Esophagus muscularis mucosa (tissue), 4 donors: ENCODE measurements at regions not wholly inside any gene's neighbourhood (a gene's known extent, or its start where the extent isn't known, plus 50 kb on each side); places are given as distances from the start of the nearest gene placed in this dataset.
A peak's percentile ranks its signal among the peaks of the same experiment; 100 is the strongest.

ENCODE experiments used
- DNase-seq: peaks from one replicate; pipeline ENCODE4 v3.0.0-alpha.2; 2017; ENCODE audit errors: extremely low spot score
- H3K27ac ChIP-seq, 4 donors: fragments of 200-600 bp; sonication (generic); replicated peaks in 1 of 4; 1 replicate in 3 of 4; 2 replicates in 1 of 4; pipeline ENCODE4 v1.5.1; 2016 to 2019; ENCODE audit warnings: mild to moderate bottlenecking in 1 of 4
- H3K27me3 ChIP-seq, 4 donors: fragments of 200-600 bp; sonication (generic); one replicate each; pipeline versions ENCODE4 v1.5.1 to v1.6.0; 2016 to 2019
- H3K36me3 ChIP-seq, 4 donors: fragments of 200-600 bp; sonication (generic); one replicate each; pipeline ENCODE4 v1.5.1; 2016 to 2019
- H3K4me1 ChIP-seq, 4 donors: fragments of 200-600 bp; sonication (generic); one replicate each; pipeline ENCODE4 v1.5.1; 2016 to 2019
- H3K4me3 ChIP-seq, 4 donors: fragments of 200-600 bp; sonication (generic); 1 replicate in 2 of 4; 2 replicates in 2 of 4; pipeline ENCODE4 v1.5.1; 2016 to 2019; ENCODE audit warnings: mild to moderate bottlenecking in 4 of 4, moderate library complexity in 1 of 4
- H3K9me3 ChIP-seq, 4 donors: fragments of 200-600 bp; sonication (generic); 1 replicate in 3 of 4; 2 replicates in 1 of 4; pipeline ENCODE4 v1.5.1; 2016 to 2019
- CTCF ChIP-seq, 3 experiments: fragments of 200-600 bp in 2 of 3; fragments of 450-650 bp in 1 of 3; sonication (generic) in 2 of 3; IDR thresholded peaks; one replicate each; pipeline ENCODE4 v1.5.1; 2017 to 2019; ENCODE audit warnings: antibody characterized with exemption in 3 of 3, mild to moderate bottlenecking in 2 of 3, moderate library complexity in 1 of 3
- EP300 ChIP-seq: sonication (generic); formaldehyde crosslinking; IDR thresholded peaks from one replicate; pipeline ENCODE4 v1.6.1; 2017; ENCODE audit warnings: antibody characterized with exemption
- POLR2A ChIP-seq: fragments of 450-650 bp; IDR thresholded peaks from one replicate; pipeline ENCODE4 v1.6.1; 2017; ENCODE audit warnings: antibody characterized with exemption, moderate library complexity, mild to moderate bottlenecking, low read depth
- POLR2AphosphoS5 ChIP-seq, 2 donors: sonication (generic); formaldehyde crosslinking; IDR thresholded peaks; one replicate each; pipeline ENCODE4 v1.6.1; 2017; ENCODE audit warnings: antibody characterized with exemption in 2 of 2
- WGBS: methylation state at CpG from one replicate; pipeline ENCODE4 v1.1.5; 2018; 5-methylcytosine and 5-hydroxymethylcytosine counted together
- intact Hi-C: fragments of 100-400 bp; cut with DNase I; formaldehyde crosslinking; loops from one replicate; pipeline ENCODE4 v1.15.1; 2023

DNA sequence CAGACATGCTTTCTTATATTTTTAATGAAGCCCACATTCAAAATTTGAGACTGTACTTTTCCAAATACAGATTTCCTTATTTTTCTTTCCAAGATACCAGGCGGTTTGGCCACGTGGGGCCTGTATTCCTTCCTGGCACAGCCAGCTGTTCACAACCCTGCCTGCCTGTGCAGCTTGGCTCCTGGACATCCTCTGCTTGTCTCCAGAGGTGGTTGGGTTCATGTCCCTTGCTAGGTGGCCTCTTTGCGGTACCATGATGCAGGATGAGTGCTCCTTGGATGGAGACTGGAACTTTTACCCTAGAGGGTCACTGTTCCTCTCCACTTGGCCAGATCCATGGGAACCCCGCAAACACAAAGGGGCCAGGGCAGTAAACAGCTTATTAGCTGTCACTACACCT, 297.5 kb upstream of the MSX2 start:
- peaks cover 0 to 12% (median 0%) of the 10 kb centered on the region in 4 donors for H3K27me3 ChIP-seq
- no peak overlapping the region for H3K4me3 ChIP-seq
- no peak overlapping the region for H3K27ac ChIP-seq
- TF ChIP-seq POLR2A (no peak), POLR2AphosphoS5 (IDR thresholded peaks at IDR 0.05) (no peak)
- H3K36me3 ChIP-seq: no peaks in the 10 kb centered on the region
- H3K4me1 ChIP-seq: peaks cover 0 to 5% (median 0%) of the 10 kb centered on the region in 4 donors
- 87% methylated on average over 3 of the region's 4 CpGs for WGBS
- DNase-seq: peak; percentile 64
- intact Hi-C loops: no loop called here
- H3K9me3 ChIP-seq: no peaks in the 10 kb centered on the region

DNA sequence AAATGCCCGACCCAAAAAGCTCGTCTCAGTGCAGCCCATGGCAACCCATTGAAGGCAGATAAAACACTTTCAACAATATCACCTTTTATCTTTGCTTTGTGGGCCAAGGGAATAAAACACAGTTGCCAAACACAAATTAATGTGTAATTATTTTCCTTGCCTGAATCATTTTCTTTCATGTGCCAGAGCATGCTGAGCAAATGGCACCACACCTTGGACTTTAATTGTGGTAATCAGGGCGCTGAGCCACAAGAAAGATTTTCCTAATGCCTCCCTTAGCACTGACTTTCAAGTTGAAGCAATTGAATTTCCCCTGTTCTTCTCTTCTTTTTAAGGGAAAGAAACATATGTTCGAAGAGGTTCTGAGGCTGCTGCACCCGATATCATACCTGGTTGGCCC, 297.1 kb upstream of the MSX2 start:
- Histone ChIP-seq H3K4me1 (peaks cover 0 to 5% (median 0%) of the 10 kb centered on the region in 4 donors), H3K4me3 (no peak overlapping the region), H3K9me3 (no peaks in the 10 kb centered on the region), H3K27ac (no peak overlapping the region), H3K27me3 (peaks cover 0 to 16% (median 0%) of the 10 kb centered on the region in 4 donors), H3K36me3 (no peaks in the 10 kb centered on the region)
- no peak for TF ChIP-seq POLR2A
- no peak for TF ChIP-seq CTCF (IDR thresholded peaks at IDR 0.05)
- no peak for TF ChIP-seq POLR2AphosphoS5 (IDR thresholded peaks at IDR 0.05)
- TF ChIP-seq EP300: no peak
- WGBS: 93% methylated on average over 5 of the region's 5 CpGs
- peak; percentile 24 for DNase-seq
- intact Hi-C loops: no loop called here

GRCh38 chr5:174428895-174429294, 295.5 kb upstream of the MSX2 start:
- Histone ChIP-seq H3K4me3 (no peak overlapping the region), H3K4me1 (peaks cover 0 to 5% (median 0%) of the 10 kb centered on the region in 4 donors), H3K9me3 (no peaks in the 10 kb centered on the region), H3K27me3 (peaks cover 0 to 24% (median 0%) of the 10 kb centered on the region in 4 donors), H3K36me3 (no peaks in the 10 kb centered on the region), H3K27ac (no peak overlapping the region)
- WGBS: 76% methylated on average over 6 of the region's 6 CpGs
- TF ChIP-seq POLR2A (no peak), CTCF (IDR thresholded peaks at IDR 0.05) (no peak), POLR2AphosphoS5 (IDR thresholded peaks at IDR 0.05) (no peak), EP300 (no peak)
- peak; percentile 75 for DNase-seq
- intact Hi-C loops: no loop called here

GRCh38 chr5:174430940-174431339, 293.4 kb upstream of the MSX2 start:
- no peak overlapping the region for H3K4me3 ChIP-seq
- 88% methylated on average over 3 of the region's 3 CpGs for WGBS
- no peaks in the 10 kb centered on the region for H3K36me3 ChIP-seq
- peaks cover 0 to 34% (median 0%) of the 10 kb centered on the region in 4 donors for H3K27me3 ChIP-seq
- no peaks in the 10 kb centered on the region for H3K9me3 ChIP-seq
- H3K4me1 ChIP-seq: no peaks in the 10 kb centered on the region
- peak; percentile 57 for DNase-seq
- intact Hi-C loops: no loop called here
- H3K27ac ChIP-seq: no peak overlapping the region
- no peak for TF ChIP-seq POLR2AphosphoS5 (IDR thresholded peaks at IDR 0.05)
- no peak for TF ChIP-seq POLR2A
- no peak for TF ChIP-seq CTCF (IDR thresholded peaks at IDR 0.05)
- TF ChIP-seq EP300: no peak

DNA sequence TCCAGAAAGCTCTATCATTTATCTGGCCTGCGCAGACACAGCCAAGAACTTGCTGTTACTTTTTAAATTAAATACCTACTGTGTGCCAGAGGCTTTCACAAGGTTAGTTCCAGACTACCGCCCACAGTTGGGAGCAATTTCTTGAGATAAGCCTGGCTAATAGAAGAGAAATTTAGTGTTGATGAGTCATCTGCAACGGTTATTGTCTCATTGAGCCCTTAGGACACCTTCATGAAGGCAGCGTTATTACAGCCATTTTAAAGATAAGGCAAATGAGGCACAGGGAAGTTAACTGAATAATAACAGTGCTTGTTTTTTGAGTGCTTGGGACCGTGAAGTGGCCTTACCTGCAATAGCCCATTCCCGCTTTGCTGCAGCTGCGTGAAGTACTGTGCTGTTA, 292.9 kb upstream of the MSX2 start:
- H3K4me1 ChIP-seq: no peaks in the 10 kb centered on the region
- H3K9me3 ChIP-seq: no peaks in the 10 kb centered on the region
- no peak for TF ChIP-seq EP300
- TF ChIP-seq POLR2A: no peak
- TF ChIP-seq CTCF (IDR thresholded peaks at IDR 0.05): no peak
- TF ChIP-seq POLR2AphosphoS5 (IDR thresholded peaks at IDR 0.05): no peak
- WGBS: 93% methylated on average over 7 of the region's 7 CpGs
- no peak overlapping the region for H3K4me3 ChIP-seq
- intact Hi-C loops: no loop called here
- H3K27ac ChIP-seq: no peak overlapping the region
- DNase-seq: no peak
- H3K27me3 ChIP-seq: peaks cover 0 to 34% (median 0%) of the 10 kb centered on the region in 4 donors
- no peaks in the 10 kb centered on the region for H3K36me3 ChIP-seq
